Trophoblast cell (in vitro differentiated cells and primary cell): ENCODE measurements at regions not wholly inside any gene's neighbourhood (a gene's known extent, or its start where the extent isn't known, plus 50 kb on each side); places are given as distances from the start of the nearest gene placed in this dataset.
A peak's percentile ranks its signal among the peaks of the same experiment; 100 is the strongest.

ENCODE experiments used
- DNase-seq, 2 donors: peaks; one replicate each; pipeline ENCODE4 v3.0.0-alpha.2; 2016
- H2AFZ ChIP-seq: 2 replicates; pipeline ENCODE4 v1.6.1; 2013; ENCODE audit warnings: low read length, moderate library complexity, mild to moderate bottlenecking; ENCODE audit not compliant: insufficient read depth, poor library complexity
- H2AK5ac ChIP-seq: 2 replicates; pipeline ENCODE4 v1.6.1; 2013; ENCODE audit warnings: mild to moderate bottlenecking, low read length
- H2BK120ac ChIP-seq: 2 replicates; pipeline ENCODE4 v1.6.1; 2013; ENCODE audit warnings: low read length, mild to moderate bottlenecking, moderate library complexity; ENCODE audit not compliant: insufficient read depth, poor library complexity
- H2BK12ac ChIP-seq: 2 replicates; pipeline ENCODE4 v1.6.1; 2013; ENCODE audit warnings: mild to moderate bottlenecking, low read length, moderate library complexity
- H2BK5ac ChIP-seq: 2 replicates; pipeline ENCODE4 v1.6.1; 2013; ENCODE audit warnings: low read length, low read depth, moderate library complexity, mild to moderate bottlenecking; ENCODE audit not compliant: poor library complexity
- H3K14ac ChIP-seq: 2 replicates; pipeline ENCODE4 v1.6.1; 2013; ENCODE audit warnings: mild to moderate bottlenecking, low read length
- H3K18ac ChIP-seq: 2 replicates; pipeline ENCODE4 v1.6.1; 2013; ENCODE audit warnings: mild to moderate bottlenecking, low read length
- H3K23ac ChIP-seq: 2 replicates; pipeline ENCODE4 v1.6.1; 2013; ENCODE audit warnings: low read length
- H3K27ac ChIP-seq: 2 replicates; pipeline ENCODE4 v1.5.1; 2013; ENCODE audit warnings: low read depth, mild to moderate bottlenecking, inconsistent platforms, low read length, moderate library complexity
- H3K27me3 ChIP-seq: 2 replicates; pipeline ENCODE4 v1.6.1; 2013; ENCODE audit warnings: inconsistent platforms, mild to moderate bottlenecking, low read length, moderate library complexity; ENCODE audit not compliant: insufficient read depth
- H3K36me3 ChIP-seq, 2 experiments: 1 replicate in 1 of 2; 2 replicates in 1 of 2; pipeline ENCODE4 v1.6.1; 2013; ENCODE audit warnings: low read length in 2 of 2, mild to moderate bottlenecking in 2 of 2, moderate library complexity in 1 of 2; ENCODE audit not compliant: insufficient read depth in 2 of 2, control insufficient read depth in 1 of 2
- H3K4ac ChIP-seq: 2 replicates; pipeline ENCODE4 v1.6.1; 2013; ENCODE audit warnings: low read depth, mild to moderate bottlenecking, low read length, moderate library complexity
- H3K4me1 ChIP-seq, 2 experiments: 1 replicate in 1 of 2; 2 replicates in 1 of 2; pipeline ENCODE4 v1.6.1; 2013; ENCODE audit warnings: low read length in 2 of 2, mild to moderate bottlenecking in 2 of 2, moderate library complexity in 1 of 2; ENCODE audit not compliant: insufficient read depth in 2 of 2, control insufficient read depth in 1 of 2
- H3K4me2 ChIP-seq: 2 replicates; pipeline ENCODE4 v1.6.1; 2013; ENCODE audit warnings: inconsistent platforms, mild to moderate bottlenecking, low read length, moderate library complexity
- H3K4me3 ChIP-seq: 2 replicates; pipeline ENCODE4 v1.5.1; 2013; ENCODE audit warnings: mild to moderate bottlenecking, low read depth, low read length, inconsistent platforms
- H3K79me1 ChIP-seq: one replicate; pipeline ENCODE4 v1.6.1; 2013; ENCODE audit warnings: low read length
- H3K79me2 ChIP-seq: 2 replicates; pipeline ENCODE4 v1.6.1; 2013; ENCODE audit warnings: low read length, mild to moderate bottlenecking; ENCODE audit not compliant: control insufficient read depth, insufficient read depth, poor library complexity
- H3K9ac ChIP-seq: 2 replicates; pipeline ENCODE4 v1.6.1; 2013; ENCODE audit warnings: mild to moderate bottlenecking, low read length
- H3K9me3 ChIP-seq: 2 replicates; pipeline ENCODE4 v1.6.1; 2013; ENCODE audit warnings: low read depth, mild to moderate bottlenecking, control low read depth, inconsistent platforms, low read length; ENCODE audit not compliant: insufficient read depth
- H4K12ac ChIP-seq: 2 replicates; pipeline ENCODE4 v1.6.1; 2013; ENCODE audit warnings: low read depth, mild to moderate bottlenecking, low read length, moderate library complexity
- H4K8ac ChIP-seq: 2 replicates; pipeline ENCODE4 v1.6.1; 2013; ENCODE audit warnings: low read depth, mild to moderate bottlenecking, low read length, moderate library complexity
- H4K91ac ChIP-seq: one replicate; pipeline ENCODE4 v1.6.1; 2013; ENCODE audit warnings: low read depth, mild to moderate bottlenecking, low read length, moderate library complexity
- WGBS: extraction: QIAGEN DNeasy Blood & Tissue Kit; methylation state at CpG from one replicate; pipeline ENCODE4 v1.1.7; 2013; ENCODE audit warnings: missing lambda C conversion rate; ENCODE audit not compliant: insufficient read length, insufficient coverage; ENCODE audit errors: extremely low coverage; 5-methylcytosine and 5-hydroxymethylcytosine counted together

- no peaks in the 10 kb centered on the region for H3K27me3 ChIP-seq
- H4K8ac ChIP-seq: no peak overlapping the region
These were observed 571.8 kb upstream of the IMPG1 start for GRCh38 chr6:76644231-76644630.

GRCh38 chr6:76639941-76640340 is 567.5 kb upstream of the IMPG1 start:
- H4K8ac ChIP-seq: no peak overlapping the region
- no peak overlapping the region for H3K4me3 ChIP-seq
- no peak overlapping the region for H4K91ac ChIP-seq
- H3K27me3 ChIP-seq: no peaks in the 10 kb centered on the region
- H3K79me1 ChIP-seq: no peaks in the 10 kb centered on the region
- no peak overlapping the region for H3K9ac ChIP-seq
- H3K4me2 ChIP-seq: no peak overlapping the region
- no peak overlapping the region for H2AFZ ChIP-seq
- H4K12ac ChIP-seq: no peak overlapping the region
- no peak overlapping the region for H2BK12ac ChIP-seq
- no peak overlapping the region for H3K4ac ChIP-seq
- no CpG with 5 or more reads among the region's 1 CpG for WGBS
- H2AK5ac ChIP-seq: no peak overlapping the region
- no peak overlapping the region for H2BK120ac ChIP-seq
- peak in 1 of 2 donors; percentile 44 for DNase-seq
- H3K79me2 ChIP-seq: no peaks in the 10 kb centered on the region
- H3K18ac ChIP-seq: no peak overlapping the region
- no peak overlapping the region for H3K14ac ChIP-seq
- no peak overlapping the region for H2BK5ac ChIP-seq
- H3K36me3 ChIP-seq: no peaks in the 10 kb centered on the region
- no peaks in the 10 kb centered on the region for H3K4me1 ChIP-seq
- no peak overlapping the region for H3K23ac ChIP-seq
- H3K9me3 ChIP-seq: no peaks in the 10 kb centered on the region
- no peak overlapping the region for H3K27ac ChIP-seq

More at GRCh38 chr6:76644231-76644630, 571.8 kb upstream of the IMPG1 start:
- Histone ChIP-seq H3K79me1 (no peaks in the 10 kb centered on the region), H3K4ac (no peak overlapping the region), H3K23ac (no peak overlapping the region), H3K4me3 (no peak overlapping the region), H3K9ac (no peak overlapping the region), H2AFZ (no peak overlapping the region), H2BK5ac (no peak overlapping the region), H3K9me3 (no peaks in the 10 kb centered on the region), H3K4me2 (no peak overlapping the region), H3K79me2 (no peaks in the 10 kb centered on the region), H4K91ac (no peak overlapping the region), H2BK120ac (no peak overlapping the region), H2BK12ac (no peak overlapping the region), H3K27ac (no peak overlapping the region), H3K36me3 (no peaks in the 10 kb centered on the region), H2AK5ac (no peak overlapping the region), H4K12ac (no peak overlapping the region), H3K18ac (no peak overlapping the region), H3K4me1 (no peaks in the 10 kb centered on the region), H3K14ac (no peak overlapping the region)
- WGBS: no CpG with 5 or more reads among the region's 1 CpG
- DNase-seq: peak; percentile 20 to 57

- no peak for DNase-seq
- Histone ChIP-seq H3K23ac (no peak overlapping the region), H3K4me3 (no peak overlapping the region), H2AK5ac (no peak overlapping the region), H3K27ac (no peak overlapping the region), H3K36me3 (no peaks in the 10 kb centered on the region), H2BK12ac (no peak overlapping the region), H3K18ac (no peak overlapping the region), H3K4me1 (no peaks in the 10 kb centered on the region), H3K9me3 (peaks cover 2% of the 10 kb centered on the region), H4K91ac (no peak overlapping the region), H3K79me2 (no peaks in the 10 kb centered on the region), H2AFZ (no peak overlapping the region), H3K4me2 (no peak overlapping the region), H2BK120ac (no peak overlapping the region), H3K79me1 (no peaks in the 10 kb centered on the region), H2BK5ac (no peak overlapping the region), H3K9ac (no peak overlapping the region), H4K12ac (no peak overlapping the region), H4K8ac (no peak overlapping the region), H3K4ac (no peak overlapping the region), H3K14ac (no peak overlapping the region), H3K27me3 (no peaks in the 10 kb centered on the region)
These were observed 562.2 kb upstream of the IMPG1 start for GRCh38 chr6:76634695-76635094.

- Histone ChIP-seq H2BK12ac (no peak overlapping the region), H3K4me1 (no peaks in the 10 kb centered on the region), H3K9me3 (peaks cover 4% of the 10 kb centered on the region), H3K27ac (no peak overlapping the region), H3K79me1 (no peaks in the 10 kb centered on the region), H3K14ac (no peak overlapping the region), H3K23ac (no peak overlapping the region), H4K12ac (no peak overlapping the region), H3K79me2 (no peaks in the 10 kb centered on the region), H4K8ac (no peak overlapping the region), H3K9ac (no peak overlapping the region), H3K4me2 (no peak overlapping the region), H3K4me3 (no peak overlapping the region), H2AK5ac (no peak overlapping the region), H3K36me3 (no peaks in the 10 kb centered on the region), H3K27me3 (no peaks in the 10 kb centered on the region), H2BK5ac (no peak overlapping the region), H3K4ac (no peak overlapping the region), H4K91ac (no peak overlapping the region), H3K18ac (no peak overlapping the region), H2AFZ (no peak overlapping the region), H2BK120ac (no peak overlapping the region)
- WGBS: no CpG with 5 or more reads among the region's 5 CpGs
- no peak for DNase-seq
These were observed 560.8 kb upstream of the IMPG1 start for GRCh38 chr6:76633259-76633658.
